SK-N-MC (cell line): ENCODE measurements at regions not wholly inside any gene's neighbourhood (a gene's known extent, or its start where the extent isn't known, plus 50 kb on each side); places are given as distances from the start of the nearest gene placed in this dataset.
A peak's percentile ranks its signal among the peaks of the same experiment; 100 is the strongest.

Source experiments
- DNase-seq: peaks from one replicate; pipeline ENCODE4 v3.0.0-alpha.2; 2011; ENCODE audit warnings: low read depth, low spot score
- H3K27ac ChIP-seq: fragments of 200-600 bp; sonication (generic); 2 replicates; pipeline ENCODE4 v1.5.1; 2016; ENCODE audit warnings: mixed run types
- H3K36me3 ChIP-seq: fragments of 200-600 bp; sonication (generic); 2 replicates; pipeline ENCODE4 v1.6.1; 2017; ENCODE audit warnings: antibody characterized with exemption, low read length, mixed read lengths; ENCODE audit not compliant: insufficient read depth
- H3K4me3 ChIP-seq: fragments of 200-600 bp; sonication (generic); 2 replicates; pipeline ENCODE4 v1.5.1; 2016
- H3K9ac ChIP-seq: fragments of 200-600 bp; sonication (generic); 2 replicates; pipeline ENCODE4 v1.8.0; 2017; ENCODE audit warnings: mixed run types, mixed read lengths; ENCODE audit not compliant: insufficient read length
- H3K9me3 ChIP-seq: fragments of 200-600 bp; sonication (generic); 2 replicates; pipeline ENCODE4 v1.6.1; 2017; ENCODE audit warnings: low read depth, mild to moderate bottlenecking, antibody characterized with exemption, low read length, moderate library complexity, mixed read lengths
- EZH2 ChIP-seq: fragments of 200-600 bp; sonication (generic); IDR thresholded peaks from one replicate; pipeline ENCODE4 v1.6.1; 2017; ENCODE audit warnings: antibody characterized with exemption
- FOXP2 ChIP-seq: optimal IDR thresholded peaks from 2 replicates; pipeline ENCODE3; 2011; ENCODE audit warnings: mild to moderate bottlenecking, moderate library complexity; ENCODE audit not compliant: insufficient read depth; ENCODE audit errors: extremely low read length, control extremely low read depth
- POLR2AphosphoS5 ChIP-seq: IDR thresholded peaks from 2 replicates; pipeline ENCODE4 v1.6.1; 2012; ENCODE audit warnings: mild to moderate bottlenecking, low read depth, low read length, borderline replicate concordance

DNA sequence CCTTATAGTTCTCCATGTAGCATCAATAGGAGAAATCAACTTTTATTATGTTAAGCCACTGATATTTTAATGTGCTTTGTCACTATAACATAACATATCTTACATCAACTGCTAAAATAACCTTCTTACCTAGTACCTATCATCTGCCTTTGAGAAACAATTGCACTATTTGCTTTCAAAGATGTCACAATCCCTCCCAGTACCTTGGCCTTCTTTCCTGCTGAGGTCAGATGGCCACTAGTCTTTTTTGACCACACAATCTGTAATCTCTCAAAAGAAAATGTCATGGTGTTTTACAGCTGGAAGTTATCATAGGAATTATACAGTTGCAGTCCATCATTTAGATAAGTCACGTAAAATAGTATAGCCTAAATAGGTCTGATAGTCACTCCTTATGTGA lies 247.5 kb upstream of the SLITRK3 start:
- Histone ChIP-seq H3K9me3 (no peaks in the 10 kb centered on the region), H3K36me3 (no peaks in the 10 kb centered on the region), H3K9ac (no peak overlapping the region), H3K27ac (no peak overlapping the region), H3K4me3 (no peak overlapping the region)
- DNase-seq, result no peak
- TF ChIP-seq POLR2AphosphoS5 (no peak), EZH2 (no peak), FOXP2 (no peak)

DNA sequence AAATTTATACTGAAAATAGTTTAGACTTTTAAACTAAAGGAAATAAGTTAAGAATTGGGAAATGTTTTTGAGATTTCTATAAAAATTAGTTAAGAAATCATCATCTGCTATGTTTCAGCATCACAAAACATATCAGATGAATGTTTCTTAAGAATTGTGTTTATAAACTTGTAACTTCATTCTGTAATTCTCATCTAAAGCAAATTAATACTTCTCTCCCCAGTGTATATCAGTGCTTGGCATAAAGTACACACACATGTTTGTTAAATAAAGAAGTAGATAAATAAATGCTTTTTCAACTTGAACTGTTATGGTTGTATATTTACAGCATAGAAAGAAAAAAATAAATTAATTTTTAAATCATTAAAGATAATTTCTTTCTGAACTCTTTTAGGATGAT lies 245.9 kb upstream of the SLITRK3 start:
- no peak for DNase-seq
- Histone ChIP-seq H3K27ac (no peak overlapping the region), H3K4me3 (no peak overlapping the region), H3K9me3 (no peaks in the 10 kb centered on the region), H3K36me3 (no peaks in the 10 kb centered on the region), H3K9ac (no peak overlapping the region)
- no peak for TF ChIP-seq POLR2AphosphoS5
- no peak for TF ChIP-seq FOXP2
- no peak for TF ChIP-seq EZH2

DNA sequence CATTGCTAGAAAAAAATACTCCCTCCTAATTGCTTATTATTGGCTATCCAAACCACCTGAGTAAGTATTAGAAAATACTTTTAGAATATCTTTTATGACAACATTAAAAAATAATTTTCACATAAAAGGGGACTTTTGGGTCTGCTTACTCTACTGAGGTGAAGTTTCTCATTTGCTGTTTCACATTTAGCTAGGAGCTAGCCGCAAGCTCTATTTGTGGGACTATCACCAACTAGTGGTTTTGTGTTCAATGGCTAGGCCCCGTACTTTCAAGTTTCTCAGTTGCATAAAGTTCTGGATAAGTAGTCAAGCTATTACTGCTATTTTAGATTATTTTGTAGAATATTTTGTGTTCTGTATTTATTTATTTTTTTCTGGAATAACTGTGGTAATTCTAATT lies 244.2 kb upstream of the SLITRK3 start:
- TF ChIP-seq FOXP2 (no peak), POLR2AphosphoS5 (no peak), EZH2 (no peak)
- H3K36me3 ChIP-seq, result no peaks in the 10 kb centered on the region
- H3K4me3 ChIP-seq, result no peak overlapping the region
- H3K9ac ChIP-seq, result no peak overlapping the region
- no peaks in the 10 kb centered on the region for H3K9me3 ChIP-seq
- no peak for DNase-seq
- peak overlapping the region; percentile 72; the same call in 1 of the 2 replicates for H3K27ac ChIP-seq

DNA sequence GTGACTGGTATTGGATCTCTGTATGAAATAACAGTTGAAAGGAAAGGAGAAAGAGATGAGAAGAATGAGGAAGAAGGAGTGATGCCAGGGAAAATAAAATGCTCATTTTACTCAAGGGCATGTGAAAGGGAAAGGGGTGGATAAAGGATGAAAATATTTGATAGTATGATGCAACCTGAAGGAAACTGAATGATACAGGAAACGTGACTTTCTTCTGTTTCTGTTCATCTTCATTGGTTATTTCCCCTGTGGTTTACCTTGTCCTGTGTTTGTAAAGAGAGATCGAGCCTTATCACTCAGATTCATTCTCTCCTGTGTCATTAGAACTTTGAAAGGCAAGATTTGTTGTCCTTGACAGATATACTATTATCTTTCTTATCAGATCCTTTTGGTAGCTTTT lies 243.6 kb upstream of the SLITRK3 start:
- DNase-seq, result peak; percentile 16
- H3K27ac ChIP-seq, result peak overlapping the region; percentile 72
- TF ChIP-seq FOXP2 (no peak), EZH2 (no peak), POLR2AphosphoS5 (no peak)
- H3K4me3 ChIP-seq, result no peak overlapping the region; the same call in 1 of the 2 replicates
- no peak overlapping the region for H3K9ac ChIP-seq
- no peaks in the 10 kb centered on the region for H3K9me3 ChIP-seq
- H3K36me3 ChIP-seq, result no peaks in the 10 kb centered on the region

DNA sequence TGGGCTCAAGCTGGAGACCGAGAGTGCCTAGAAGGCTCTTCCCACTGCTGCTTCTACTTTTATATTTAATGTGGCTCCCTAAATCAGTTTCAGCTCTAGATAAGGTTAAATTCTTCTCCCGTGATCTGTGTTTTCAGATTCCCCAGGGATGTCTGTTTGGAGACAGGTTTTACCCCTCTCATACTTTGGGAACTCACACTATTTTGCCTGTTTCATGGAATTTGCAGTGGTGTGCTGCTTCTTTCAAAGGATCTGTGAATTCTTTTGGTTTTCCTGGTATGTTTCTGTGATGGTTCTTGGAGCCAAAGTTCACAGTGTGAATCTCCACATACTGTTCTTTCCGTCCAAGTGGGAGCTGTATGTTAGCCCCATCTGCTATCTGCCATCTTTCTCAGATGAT lies 238.3 kb upstream of the SLITRK3 start:
- Histone ChIP-seq H3K4me3 (no peak overlapping the region), H3K36me3 (no peaks in the 10 kb centered on the region), H3K9me3 (no peaks in the 10 kb centered on the region), H3K27ac (no peak overlapping the region), H3K9ac (no peak overlapping the region)
- DNase-seq, result no peak
- no peak for TF ChIP-seq FOXP2
- no peak for TF ChIP-seq EZH2
- TF ChIP-seq POLR2AphosphoS5, result no peak

DNA sequence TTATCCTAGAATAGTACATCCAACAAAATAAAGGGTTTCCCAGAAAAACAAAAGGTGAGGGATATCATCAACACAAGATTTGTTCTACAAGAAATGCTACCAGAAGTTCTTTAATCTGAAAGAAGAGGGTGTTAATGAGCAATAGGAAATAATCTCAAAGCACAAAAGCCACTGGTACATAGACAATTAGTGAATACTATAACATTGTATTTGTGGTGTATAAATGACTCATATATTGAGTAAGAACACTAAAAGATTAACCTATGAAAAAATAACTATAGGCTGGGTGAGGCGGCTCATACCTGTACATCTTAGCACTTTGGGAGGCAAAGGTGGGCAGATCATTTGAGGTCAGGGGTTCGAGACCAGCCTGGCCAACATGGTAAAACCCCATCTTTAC lies 210.2 kb upstream of the SLITRK3 start:
- Histone ChIP-seq H3K9ac (no peak overlapping the region), H3K27ac (no peak overlapping the region), H3K9me3 (no peaks in the 10 kb centered on the region), H3K36me3 (no peaks in the 10 kb centered on the region), H3K4me3 (no peak overlapping the region)
- TF ChIP-seq FOXP2, result no peak
- no peak for TF ChIP-seq POLR2AphosphoS5
- TF ChIP-seq EZH2, result no peak
- no peak for DNase-seq

DNA sequence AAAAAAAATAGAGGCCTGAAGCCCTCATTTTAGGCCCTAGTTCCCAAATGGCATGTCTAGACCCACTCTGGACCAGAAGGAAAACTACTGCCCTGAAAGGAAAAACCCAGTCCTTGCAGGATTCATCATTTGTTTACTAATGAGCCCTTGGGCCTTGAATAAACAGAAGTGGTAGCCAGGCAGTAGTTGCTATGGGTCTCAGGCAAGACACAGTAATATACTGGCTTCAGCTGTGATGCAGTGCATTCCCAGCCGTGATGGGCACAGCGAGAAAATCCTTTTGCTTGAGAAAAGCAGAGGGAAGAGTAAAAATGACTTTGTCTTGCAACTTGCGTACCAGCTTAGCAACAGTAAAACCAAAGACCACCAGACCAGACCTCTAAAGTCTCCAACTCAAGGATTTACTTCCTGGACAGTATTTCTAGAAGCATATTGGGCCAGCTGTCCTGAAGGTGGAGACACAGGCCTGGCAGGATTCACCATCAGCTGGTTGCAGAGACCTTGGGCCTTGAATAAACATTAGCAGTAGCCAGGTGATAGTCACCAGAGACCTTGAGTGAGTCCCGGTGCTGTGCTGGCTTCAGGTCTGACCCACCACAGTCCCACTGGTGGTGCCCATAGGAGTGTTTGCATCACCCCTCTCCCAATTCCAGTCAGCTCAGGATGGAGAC lies 208.3 kb upstream of the SLITRK3 start:
- H3K9me3 ChIP-seq, result no peaks in the 10 kb centered on the region
- H3K36me3 ChIP-seq, result no peaks in the 10 kb centered on the region
- no peak overlapping the region for H3K4me3 ChIP-seq
- no peak overlapping the region for H3K9ac ChIP-seq
- DNase-seq, result no peak
- no peak overlapping the region for H3K27ac ChIP-seq
- TF ChIP-seq POLR2AphosphoS5, result no peak
- no peak for TF ChIP-seq EZH2
- TF ChIP-seq FOXP2, result no peak

DNA sequence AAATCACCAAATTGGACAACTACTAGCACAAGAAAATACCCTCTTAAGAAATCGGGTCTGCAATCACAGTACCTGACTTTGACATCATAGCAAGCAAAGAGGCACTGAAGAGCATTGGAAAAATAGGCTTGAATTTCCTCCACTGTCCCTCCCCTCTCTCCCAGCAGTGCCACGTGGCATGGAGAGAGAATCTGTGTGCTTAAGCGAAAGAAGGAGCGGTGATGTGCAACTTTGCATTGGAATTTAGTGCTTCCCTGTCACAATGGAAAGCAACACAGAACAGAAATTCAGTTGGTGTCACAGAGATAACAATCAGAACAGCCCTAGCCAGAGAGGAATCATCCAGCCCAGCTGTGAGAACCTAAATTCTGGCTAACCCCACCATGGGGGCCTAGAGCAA lies 207.5 kb upstream of the SLITRK3 start:
- Histone ChIP-seq H3K4me3 (no peak overlapping the region), H3K27ac (no peak overlapping the region), H3K36me3 (no peaks in the 10 kb centered on the region), H3K9me3 (no peaks in the 10 kb centered on the region), H3K9ac (no peak overlapping the region)
- TF ChIP-seq POLR2AphosphoS5, result no peak
- no peak for DNase-seq

DNA sequence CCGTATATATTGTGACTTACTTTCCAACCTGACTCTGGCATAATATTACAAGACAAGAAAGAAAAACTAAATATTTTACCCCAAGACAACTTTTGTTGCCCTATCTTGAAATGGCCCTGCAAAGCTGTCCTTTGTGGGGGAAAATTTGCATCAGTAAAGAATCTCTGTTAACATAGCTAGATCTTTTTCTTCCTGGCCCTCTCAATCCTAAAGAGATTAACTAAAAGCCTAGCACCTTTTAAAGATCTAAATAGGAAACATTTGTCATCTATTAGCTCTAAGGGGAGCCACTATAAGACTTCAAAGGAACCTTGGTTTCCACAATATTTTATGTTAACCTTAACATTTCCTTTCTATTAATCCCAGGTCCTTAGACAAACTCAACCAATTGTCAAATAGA lies 199.0 kb upstream of the SLITRK3 start:
- DNase-seq, result no peak
- H3K9me3 ChIP-seq, result no peaks in the 10 kb centered on the region
- H3K36me3 ChIP-seq, result no peaks in the 10 kb centered on the region
- no peak overlapping the region for H3K9ac ChIP-seq
- no peak overlapping the region for H3K4me3 ChIP-seq
- H3K27ac ChIP-seq, result no peak overlapping the region
- TF ChIP-seq EZH2, result no peak
- no peak for TF ChIP-seq FOXP2
- TF ChIP-seq POLR2AphosphoS5, result no peak
